ENCODE measurements at regions not wholly inside any gene's neighbourhood (a gene's known extent, or its start where the extent isn't known, plus 50 kb on each side); places are given as distances from the start of the nearest gene placed in this dataset.

- H3K4me3 ChIP-seq, result no peak overlapping the region
- no peaks in the 10 kb centered on the region for H3K36me3 ChIP-seq
- peaks cover 0 to 15% (median 0%) of the 10 kb centered on the region in 11 donors for H3K9me3 ChIP-seq
- DNase-seq (no peak), ATAC-seq (no peak)
- intact Hi-C loops (cut with DNase I), result no loop called here
- no peaks in the 10 kb centered on the region for H3K4me1 ChIP-seq
- no peak for TF ChIP-seq CTCF (IDR thresholded peaks at IDR 0.05)
- H3K27me3 ChIP-seq, result no peaks in the 10 kb centered on the region
- WGBS, 2 donors, result 35 to 38% methylated on average over 5 of the region's 5 CpGs
- H3K27ac ChIP-seq, result no peak overlapping the region
Measured at GRCh38 chr11:121841487-121842191, 274.4 kb downstream of the BLID start.

- ATAC-seq, result no peak
- no peak for TF ChIP-seq CTCF (IDR thresholded peaks at IDR 0.05)
- Histone ChIP-seq H3K4me1 (no peaks in the 10 kb centered on the region), H3K4me3 (no peak overlapping the region), H3K27ac (no peak overlapping the region), H3K27me3 (no peaks in the 10 kb centered on the region), H3K36me3 (no peaks in the 10 kb centered on the region), H3K9me3 (peaks cover 0 to 28% (median under 1%) of the 10 kb centered on the region in 11 donors)
- no peak for DNase-seq
- WGBS, 2 donors, result 95 to 100% methylated on average over 1 of the region's 1 CpG
- intact Hi-C loops (cut with DNase I), result no loop called here
Measured at GRCh38 chr11:121839781-121840180, 276.2 kb downstream of the BLID start.

- intact Hi-C loops (cut with DNase I), result no loop called here
- H3K27me3 ChIP-seq, result no peaks in the 10 kb centered on the region
- WGBS, 2 donors, result 56 to 90% methylated on average over 1 of the region's 1 CpG
- no peak for TF ChIP-seq CTCF (IDR thresholded peaks at IDR 0.05)
- no peak overlapping the region for H3K27ac ChIP-seq
- no peaks in the 10 kb centered on the region for H3K4me1 ChIP-seq
- peaks cover 0 to 40% (median 13%) of the 10 kb centered on the region in 11 donors for H3K9me3 ChIP-seq
- DNase-seq, result no peak
- no peaks in the 10 kb centered on the region for H3K36me3 ChIP-seq
- no peak for ATAC-seq
- H3K4me3 ChIP-seq, result no peak overlapping the region
Measured at GRCh38 chr11:121838571-121838970, 277.4 kb downstream of the BLID start.

- DNase-seq, result no peak
- H3K9me3 ChIP-seq, result peaks cover 0 to 59% (median 25%) of the 10 kb centered on the region in 11 donors
- intact Hi-C loops (cut with DNase I), result no loop called here
Measured at GRCh38 chr11:121833970-121834369, 282.0 kb downstream of the BLID start.

More at GRCh38 chr11:121833970-121834369, 282.0 kb downstream of the BLID start:
- no peak overlapping the region for H3K27ac ChIP-seq
- H3K36me3 ChIP-seq, result no peaks in the 10 kb centered on the region
- H3K4me3 ChIP-seq, result no peak overlapping the region
- H3K4me1 ChIP-seq, result peaks cover 0 to 10% (median 0%) of the 10 kb centered on the region in 9 donors
- H3K27me3 ChIP-seq, result no peaks in the 10 kb centered on the region
- no peak for TF ChIP-seq CTCF (IDR thresholded peaks at IDR 0.05)
- no peak for ATAC-seq

All from heart right ventricle (tissue), 16 donors.